T-helper 2 cell treated with Interferon-gamma antibody and Interleukin-4, amounts not matched to agents 5 μg/mL and 100 μg/mL, for 36 hours (primary cell): ENCODE measurements at regions not wholly inside any gene's neighbourhood (a gene's known extent, or its start where the extent isn't known, plus 50 kb on each side); places are given as distances from the start of the nearest gene placed in this dataset.
"Not testable (repeated sequence)": the region's sequence is repeated elsewhere in the genome, so short reads cannot be mapped to it uniquely, and the experiment has no call there.

Experiments used
- DNase-seq: peaks from one replicate; pipeline ENCODE4 v3.0.0; 2021; ENCODE audit warnings: low spot score
- H3K27ac Mint-ChIP-seq: one replicate; pipeline ENCODE4 v1.8.0; 2021; ENCODE audit warnings: mild to moderate bottlenecking, mixed read lengths
- H3K27me3 Mint-ChIP-seq: one replicate; pipeline ENCODE4 v1.8.0; 2021; ENCODE audit warnings: low read depth, mixed read lengths
- H3K36me3 Mint-ChIP-seq: one replicate; pipeline ENCODE4 v1.8.0; 2021; ENCODE audit warnings: low read depth, mixed read lengths
- H3K4me1 Mint-ChIP-seq: one replicate; pipeline ENCODE4 v1.8.0; 2021; ENCODE audit warnings: low read depth, mixed read lengths
- H3K4me3 Mint-ChIP-seq: one replicate; pipeline ENCODE4 v1.8.0; 2022; ENCODE audit warnings: mild to moderate bottlenecking, moderate library complexity, mixed read lengths
- H3K9me3 Mint-ChIP-seq: one replicate; pipeline ENCODE4 v1.8.0; 2021; ENCODE audit warnings: mixed read lengths

DNA sequence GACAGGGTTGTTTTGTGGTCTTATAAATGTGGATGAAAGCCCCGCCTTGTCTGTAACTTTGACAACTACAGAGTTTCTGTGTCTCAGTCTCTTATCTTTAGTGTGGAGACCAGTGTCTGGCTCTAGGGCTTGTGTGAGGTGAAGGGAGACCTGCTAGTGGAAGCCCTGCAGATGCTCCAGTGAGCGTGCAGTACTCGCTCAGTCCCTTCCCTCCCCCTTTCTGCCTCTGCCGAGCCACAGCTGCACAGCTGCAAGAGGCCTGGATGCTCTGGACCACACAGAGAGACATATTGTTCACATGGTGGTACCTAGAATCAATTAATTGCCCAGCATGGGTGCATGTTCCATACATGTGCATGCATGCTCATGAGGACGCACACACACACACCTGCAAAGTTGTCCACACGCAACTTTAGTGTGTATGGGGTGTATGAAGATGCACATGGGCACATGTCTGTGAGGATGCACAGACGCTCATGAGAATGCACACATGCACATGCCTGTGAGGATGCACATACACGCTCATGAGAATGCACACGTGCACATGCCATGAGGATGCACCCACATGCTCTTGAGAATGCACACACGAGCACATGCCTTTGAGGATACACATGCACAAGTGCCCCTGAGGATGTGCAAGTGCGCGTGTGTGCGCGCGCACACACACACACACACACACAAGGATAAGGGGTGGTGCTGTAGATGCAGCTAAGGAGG is 282.1 kb upstream of the HS6ST1 start:
- Mint-ChIP-seq H3K36me3 (no peaks in the 10 kb centered on the region), H3K27ac (no peak overlapping the region), H3K27me3 (no peaks in the 10 kb centered on the region), H3K9me3 (no peaks in the 10 kb centered on the region), H3K4me1 (no peaks in the 10 kb centered on the region), H3K4me3 (no peak overlapping the region)
- no peak for DNase-seq

DNA sequence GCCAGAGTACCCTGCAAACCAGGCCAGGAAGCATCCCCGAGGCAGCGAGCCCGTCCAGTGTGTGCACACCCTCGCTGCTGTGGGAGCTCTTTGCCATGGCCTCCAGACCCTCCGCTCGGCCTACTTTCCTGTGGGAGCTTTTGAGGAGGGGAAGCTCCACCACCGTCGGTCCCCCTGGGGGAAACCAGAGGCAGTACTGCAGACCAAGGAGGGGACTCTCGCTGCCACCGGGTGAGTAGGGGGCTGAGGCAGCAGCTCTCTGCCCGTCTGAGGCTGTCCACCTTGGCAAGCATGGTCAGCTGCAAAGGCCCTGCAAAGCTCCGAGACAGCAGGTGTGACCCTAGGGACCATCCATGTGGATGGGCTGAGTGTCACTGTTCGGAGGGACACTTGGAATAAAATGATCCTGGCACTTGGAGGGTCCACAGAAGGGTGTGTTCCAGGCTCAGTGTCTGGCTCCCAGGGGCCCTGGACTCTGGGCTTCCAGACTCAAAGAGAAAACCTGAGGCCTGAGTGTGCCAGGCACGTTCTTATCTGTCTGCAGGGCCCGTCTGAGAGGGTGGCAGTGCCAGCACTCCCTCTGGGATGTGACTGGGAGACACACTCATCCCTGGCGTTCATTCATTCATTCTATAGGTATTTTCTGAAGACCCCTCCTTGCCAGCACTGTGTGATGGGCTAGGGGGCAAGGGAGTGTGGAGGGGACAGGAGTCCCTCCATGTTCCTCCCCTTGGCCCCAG is 282.8 kb upstream of the HS6ST1 start:
- H3K4me1 Mint-ChIP-seq, result no peaks in the 10 kb centered on the region
- DNase-seq, result no peak
- H3K27me3 Mint-ChIP-seq, result no peaks in the 10 kb centered on the region
- H3K9me3 Mint-ChIP-seq, result no peaks in the 10 kb centered on the region
- no peak overlapping the region for H3K27ac Mint-ChIP-seq
- H3K36me3 Mint-ChIP-seq, result no peaks in the 10 kb centered on the region
- H3K4me3 Mint-ChIP-seq, result no peak overlapping the region

DNA sequence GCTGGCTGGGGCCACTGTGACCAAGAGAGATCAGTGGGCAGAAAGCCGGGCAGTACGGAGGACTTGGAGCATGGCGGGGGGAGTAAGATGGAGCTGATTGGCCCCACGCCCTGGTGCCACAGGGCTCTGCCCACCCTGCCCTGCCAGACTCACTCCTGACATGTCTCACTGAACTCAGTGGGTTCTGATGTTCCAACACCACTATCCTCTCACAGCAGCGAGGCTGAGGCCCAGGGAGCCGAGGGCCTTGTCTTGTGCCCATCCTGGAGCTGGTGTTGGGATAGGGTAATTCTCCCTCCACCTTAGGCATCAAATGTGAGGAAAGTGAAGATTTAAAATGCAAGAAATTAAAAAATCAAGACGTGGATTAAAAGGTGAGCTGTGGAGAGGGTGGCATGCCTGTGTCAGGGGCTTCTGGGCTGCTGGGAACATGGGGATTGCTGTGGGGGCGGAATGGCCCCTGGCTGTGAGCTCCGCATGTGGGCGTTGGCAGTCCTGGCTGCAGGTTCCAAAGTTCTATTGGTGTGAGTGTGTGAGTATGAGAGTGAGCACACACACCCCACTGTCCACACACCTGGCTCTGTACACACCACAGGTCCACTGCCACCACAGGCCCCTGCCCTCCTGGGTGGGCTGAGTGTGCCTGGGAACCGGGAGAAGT is 283.5 kb upstream of the HS6ST1 start:
- Mint-ChIP-seq H3K27ac (no peak overlapping the region), H3K4me3 (no peak overlapping the region), H3K36me3 (no peaks in the 10 kb centered on the region), H3K9me3 (no peaks in the 10 kb centered on the region), H3K4me1 (no peaks in the 10 kb centered on the region), H3K27me3 (no peaks in the 10 kb centered on the region)
- no peak for DNase-seq

DNA sequence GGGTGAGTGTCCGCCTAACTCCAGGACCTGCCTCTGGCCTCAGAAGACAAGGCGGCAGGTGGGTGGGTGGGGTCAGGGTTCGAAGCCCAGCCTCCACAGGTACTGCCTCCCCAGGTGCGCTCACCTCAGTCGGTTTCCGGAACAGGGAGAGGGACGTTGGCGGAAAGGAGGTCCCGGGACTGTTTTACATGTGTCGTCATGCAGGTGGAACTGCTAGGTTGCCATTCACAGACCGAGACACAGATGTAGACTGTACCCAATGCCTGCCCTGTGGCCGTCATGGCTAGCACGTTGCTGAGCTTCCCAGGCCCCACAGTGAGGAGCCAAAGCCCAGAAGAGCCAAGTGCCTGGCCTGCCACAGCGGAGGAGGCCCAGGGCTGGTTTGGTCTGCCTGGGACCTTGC is 284.0 kb upstream of the HS6ST1 start:
- Mint-ChIP-seq H3K36me3 (no peaks in the 10 kb centered on the region), H3K27ac (no peak overlapping the region), H3K9me3 (no peaks in the 10 kb centered on the region), H3K27me3 (no peaks in the 10 kb centered on the region), H3K4me3 (no peak overlapping the region), H3K4me1 (no peaks in the 10 kb centered on the region)
- no peak for DNase-seq

DNA sequence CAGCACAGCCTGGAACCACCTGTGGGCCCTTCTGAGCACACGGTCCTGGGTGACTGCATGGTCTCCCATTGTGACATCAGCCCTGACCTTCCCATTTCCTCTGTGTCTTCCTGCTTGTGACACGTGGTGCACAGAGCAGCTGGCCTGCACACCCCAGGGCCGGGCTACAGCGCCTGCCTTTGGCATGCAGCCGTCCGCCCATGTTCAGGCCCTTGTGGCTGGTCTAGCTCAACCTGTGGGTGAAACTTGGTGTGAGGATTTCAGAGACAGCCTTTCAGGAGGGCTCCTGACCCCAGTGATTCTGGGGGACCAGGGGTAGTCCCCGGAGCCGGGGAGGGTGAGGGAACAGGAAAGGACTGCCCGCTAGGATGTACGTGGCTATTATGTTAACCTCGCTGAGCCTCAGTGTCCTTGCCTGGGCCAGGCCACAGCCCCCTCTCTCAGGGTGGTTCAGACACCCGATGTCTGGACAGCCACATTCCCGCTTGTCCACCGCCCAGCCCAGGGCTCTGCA is 284.8 kb upstream of the HS6ST1 start:
- no peak overlapping the region for H3K27ac Mint-ChIP-seq
- DNase-seq, result no peak

DNA sequence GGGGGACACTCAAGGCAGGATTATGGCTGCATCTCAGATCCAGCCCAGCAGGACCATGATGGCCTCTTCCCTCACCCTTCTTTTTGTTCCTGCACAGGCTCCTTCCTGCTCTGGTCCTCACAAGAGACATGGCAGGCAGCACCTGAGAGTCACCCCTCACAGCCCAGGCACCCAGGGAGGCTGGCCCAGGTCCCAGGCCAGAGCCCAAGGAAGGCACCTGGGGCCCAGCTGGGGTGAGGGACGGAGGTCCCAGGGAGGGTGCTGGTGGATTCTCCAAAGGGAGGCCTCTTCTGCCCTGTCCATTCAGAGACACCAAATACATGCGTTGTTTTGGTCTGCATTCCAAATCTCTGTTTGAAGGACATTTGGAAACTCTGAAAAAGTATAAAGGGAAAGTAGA is 285.4 kb upstream of the HS6ST1 start:
- Mint-ChIP-seq H3K27me3 (no peaks in the 10 kb centered on the region), H3K4me1 (no peaks in the 10 kb centered on the region), H3K27ac (no peak overlapping the region), H3K9me3 (no peaks in the 10 kb centered on the region), H3K36me3 (no peaks in the 10 kb centered on the region), H3K4me3 (no peak overlapping the region)
- DNase-seq, result no peak

More for the DNA sequence above, 284.8 kb upstream of the HS6ST1 start:
- Mint-ChIP-seq H3K36me3 (no peaks in the 10 kb centered on the region), H3K9me3 (no peaks in the 10 kb centered on the region), H3K27me3 (no peaks in the 10 kb centered on the region), H3K4me1 (no peaks in the 10 kb centered on the region), H3K4me3 (no peak overlapping the region)

DNA sequence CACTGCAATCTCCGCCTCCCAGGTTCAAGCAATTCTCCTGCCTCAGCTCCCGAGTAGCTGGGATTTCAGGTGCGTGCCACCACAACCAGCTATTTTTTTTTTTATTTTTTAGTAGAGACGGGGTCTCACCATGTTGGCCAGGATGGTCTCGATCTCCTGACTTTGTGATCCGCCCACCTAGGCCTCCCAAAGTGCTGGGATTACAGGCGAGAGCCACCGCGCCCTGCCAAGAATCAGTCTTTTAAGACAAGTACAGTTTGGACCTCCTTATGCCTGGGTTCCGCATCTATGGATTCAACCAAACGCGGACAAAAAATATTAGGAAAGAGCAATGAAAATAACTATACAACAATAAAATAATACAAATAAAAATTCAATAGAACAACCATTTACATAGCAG is 285.9 kb upstream of the HS6ST1 start:
- not testable (repeated sequence) for H3K27ac Mint-ChIP-seq, H3K27me3 Mint-ChIP-seq

DNA sequence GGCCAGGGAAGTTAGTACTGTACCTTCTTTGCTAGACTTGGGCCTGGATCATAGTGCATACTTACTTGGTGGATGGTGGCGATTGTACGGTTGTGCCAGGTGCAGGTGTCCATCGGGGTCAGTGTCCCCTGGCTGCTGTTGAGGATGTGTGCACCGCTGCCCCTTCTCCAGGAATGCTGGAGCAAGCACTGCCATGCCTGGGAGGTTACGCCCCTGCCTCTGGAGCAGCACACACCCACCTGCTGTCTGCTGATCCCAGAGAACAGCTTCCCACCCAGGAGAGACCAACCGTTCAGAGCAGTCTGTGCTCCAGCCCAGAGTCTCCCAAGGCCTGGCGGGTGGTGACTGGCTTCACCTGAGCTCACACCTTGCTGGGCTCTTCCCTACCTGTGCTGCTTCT is 286.8 kb upstream of the HS6ST1 start:
- Mint-ChIP-seq H3K27ac (no peak overlapping the region), H3K4me1 (no peaks in the 10 kb centered on the region)
- DNase-seq, result no peak

More for the DNA sequence above, 285.9 kb upstream of the HS6ST1 start:
- not testable (repeated sequence) for DNase-seq, H3K4me3 Mint-ChIP-seq, H3K4me1 Mint-ChIP-seq, H3K9me3 Mint-ChIP-seq, H3K36me3 Mint-ChIP-seq

DNA sequence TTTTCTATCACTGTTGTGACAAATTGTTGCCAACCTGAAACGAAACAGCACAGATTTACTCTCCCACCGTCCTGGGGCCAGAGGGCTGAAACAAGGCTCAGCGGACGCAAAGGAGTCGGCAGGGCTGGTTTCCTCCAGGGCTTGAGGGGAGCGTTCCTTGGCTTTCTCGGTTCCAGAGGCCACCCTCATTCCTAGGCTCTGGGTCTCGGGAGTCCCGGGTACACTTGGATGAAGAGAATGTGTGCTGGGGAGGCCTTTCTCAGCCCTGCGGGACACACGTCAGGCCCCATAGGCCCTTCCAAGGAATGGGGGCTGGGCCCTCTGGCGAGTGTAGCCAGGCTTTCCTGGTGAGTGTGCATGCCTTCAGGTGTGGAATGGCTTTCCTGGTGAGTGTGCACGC is 287.3 kb upstream of the HS6ST1 start:
- no peaks in the 10 kb centered on the region for H3K9me3 Mint-ChIP-seq
- H3K4me3 Mint-ChIP-seq, result no peak overlapping the region
- no peaks in the 10 kb centered on the region for H3K27me3 Mint-ChIP-seq
- no peaks in the 10 kb centered on the region for H3K4me1 Mint-ChIP-seq
- no peak for DNase-seq
- H3K36me3 Mint-ChIP-seq, result no peaks in the 10 kb centered on the region
- no peak overlapping the region for H3K27ac Mint-ChIP-seq

More for the DNA sequence above, 286.8 kb upstream of the HS6ST1 start:
- no peaks in the 10 kb centered on the region for H3K36me3 Mint-ChIP-seq
- no peak overlapping the region for H3K4me3 Mint-ChIP-seq
- H3K27me3 Mint-ChIP-seq, result no peaks in the 10 kb centered on the region
- H3K9me3 Mint-ChIP-seq, result no peaks in the 10 kb centered on the region

DNA sequence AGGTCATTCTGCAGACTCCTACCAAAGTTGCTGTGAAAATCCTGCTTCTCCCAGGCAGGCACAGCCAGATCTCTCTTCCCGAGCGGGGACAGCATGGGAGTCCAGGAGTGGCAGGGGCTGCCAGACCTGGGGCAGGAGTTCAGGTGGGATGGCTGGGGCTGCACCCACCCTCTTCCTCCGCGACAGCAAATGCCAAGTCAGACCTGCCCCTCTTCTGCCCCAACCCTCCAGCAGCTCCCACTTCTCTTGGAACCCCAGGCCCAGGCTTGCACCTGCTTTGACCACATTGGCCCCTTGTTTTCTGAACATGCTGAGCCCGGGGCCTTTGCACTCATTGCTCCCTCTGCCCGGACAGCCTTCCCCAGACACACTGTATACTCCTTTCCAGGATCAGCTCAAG is 288.2 kb upstream of the HS6ST1 start:
- H3K27ac Mint-ChIP-seq, result no peak overlapping the region
- H3K36me3 Mint-ChIP-seq, result no peaks in the 10 kb centered on the region
- no peaks in the 10 kb centered on the region for H3K4me1 Mint-ChIP-seq
- H3K27me3 Mint-ChIP-seq, result no peaks in the 10 kb centered on the region
- DNase-seq, result no peak
- H3K9me3 Mint-ChIP-seq, result no peaks in the 10 kb centered on the region
- no peak overlapping the region for H3K4me3 Mint-ChIP-seq

DNA sequence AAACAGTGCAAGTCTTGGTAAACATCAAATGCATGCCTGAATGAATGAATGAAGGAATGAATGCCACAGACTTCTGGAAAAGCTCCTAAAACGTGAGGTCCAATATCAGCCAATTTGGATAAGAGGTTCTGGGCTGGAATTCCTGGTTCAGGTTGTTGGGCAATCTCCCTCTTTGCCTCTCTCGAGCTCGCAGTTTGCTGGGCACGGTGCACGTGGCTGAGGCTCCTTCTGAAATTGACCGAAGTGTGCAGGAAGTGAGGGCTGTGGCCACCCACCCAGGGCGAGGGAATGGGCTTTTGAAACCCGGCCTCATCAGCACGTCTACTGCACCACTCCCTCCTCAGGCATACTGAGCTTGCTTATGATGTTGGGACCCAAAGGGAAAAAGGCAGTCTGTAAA is 288.8 kb upstream of the HS6ST1 start:
- H3K27ac Mint-ChIP-seq, result no peak overlapping the region

DNA sequence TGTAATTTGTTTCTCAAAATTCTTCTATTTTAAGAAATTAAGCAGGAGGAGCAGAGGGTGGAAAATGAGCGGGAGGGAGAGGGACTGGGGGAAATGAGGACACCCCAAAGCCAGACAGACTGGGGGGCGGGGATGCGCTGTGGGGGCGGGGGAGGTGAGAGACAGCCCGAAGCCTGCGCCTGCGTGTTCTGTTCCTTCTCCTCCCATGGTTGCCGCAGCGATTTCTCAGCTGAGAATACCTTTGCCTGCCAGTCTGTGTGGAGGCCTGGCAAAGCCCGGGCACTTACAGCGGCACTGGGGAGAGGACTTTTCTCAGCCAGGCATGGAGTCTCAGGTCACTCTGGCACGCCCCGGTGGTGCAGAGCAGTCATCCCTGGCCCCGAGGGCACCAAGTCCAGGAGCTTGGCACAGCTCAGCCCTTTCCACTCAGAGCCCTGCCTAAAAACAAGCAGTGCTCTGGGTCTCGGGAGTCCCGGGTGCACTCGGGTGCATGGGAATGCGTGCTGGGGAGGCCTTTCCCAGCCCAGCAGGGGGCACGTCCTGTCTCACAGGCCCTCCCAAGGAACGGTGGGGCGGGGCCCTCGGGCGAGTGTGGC is 289.3 kb upstream of the HS6ST1 start:
- H3K4me1 Mint-ChIP-seq, result no peaks in the 10 kb centered on the region
- DNase-seq, result no peak
- no peak overlapping the region for H3K27ac Mint-ChIP-seq
- H3K36me3 Mint-ChIP-seq, result no peaks in the 10 kb centered on the region
- no peaks in the 10 kb centered on the region for H3K27me3 Mint-ChIP-seq
- no peaks in the 10 kb centered on the region for H3K9me3 Mint-ChIP-seq
- H3K4me3 Mint-ChIP-seq, result no peak overlapping the region

More for the DNA sequence above, 288.8 kb upstream of the HS6ST1 start:
- H3K36me3 Mint-ChIP-seq, result no peaks in the 10 kb centered on the region
- DNase-seq, result no peak
- H3K4me1 Mint-ChIP-seq, result no peaks in the 10 kb centered on the region
- no peak overlapping the region for H3K4me3 Mint-ChIP-seq
- H3K27me3 Mint-ChIP-seq, result no peaks in the 10 kb centered on the region
- H3K9me3 Mint-ChIP-seq, result no peaks in the 10 kb centered on the region

DNA sequence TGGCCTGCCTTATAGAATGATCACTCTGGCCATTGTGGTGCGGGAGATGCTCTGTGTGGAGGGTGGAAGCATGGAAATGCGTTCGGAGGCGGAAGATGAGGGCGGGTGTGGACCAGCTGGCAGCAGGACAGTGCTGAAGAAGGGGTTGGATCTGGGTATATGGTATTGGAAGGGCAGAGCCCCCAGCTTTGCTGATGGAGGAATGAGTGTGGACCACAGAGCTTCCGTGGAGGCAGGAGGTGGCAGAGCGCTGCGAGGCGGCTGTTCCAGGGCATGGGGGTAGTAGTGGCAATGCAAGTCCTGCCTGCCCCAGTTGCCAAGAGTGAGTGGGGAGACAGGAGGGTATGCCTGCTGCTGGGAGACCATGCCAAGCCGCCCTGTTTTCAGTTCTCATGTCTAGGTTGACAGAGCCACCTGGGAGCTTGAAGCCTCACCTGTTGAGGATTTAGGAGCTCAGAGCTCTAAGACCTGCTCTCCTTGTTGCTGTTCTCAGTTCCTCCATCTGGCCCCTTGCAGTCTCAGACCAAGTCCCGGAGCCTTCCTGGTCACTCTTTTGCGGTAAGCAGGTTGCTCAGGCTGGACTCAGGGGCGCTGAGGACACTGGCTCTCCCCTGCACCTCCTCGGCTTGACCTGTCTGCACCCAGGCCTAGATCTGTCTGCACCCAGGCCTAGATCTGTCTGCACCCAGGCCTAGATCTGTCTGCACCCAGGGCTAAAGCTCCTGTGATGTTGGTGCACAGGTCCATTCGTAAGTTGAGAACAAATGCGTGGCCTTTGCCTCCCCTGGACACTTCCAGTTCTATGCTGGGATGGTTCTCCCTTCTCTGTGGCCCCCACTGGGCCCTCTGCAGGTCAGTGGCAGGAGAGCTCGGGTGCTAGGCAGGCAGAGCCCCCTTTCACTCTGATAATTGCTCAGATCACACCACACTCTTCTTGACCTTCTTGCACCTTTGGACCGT is 290.5 kb upstream of the HS6ST1 start:
- Mint-ChIP-seq H3K9me3 (no peaks in the 10 kb centered on the region), H3K4me1 (no peaks in the 10 kb centered on the region), H3K4me3 (no peak overlapping the region), H3K27me3 (no peaks in the 10 kb centered on the region), H3K27ac (no peak overlapping the region), H3K36me3 (no peaks in the 10 kb centered on the region)
- no peak for DNase-seq
